ENCODE measurements at regions not wholly inside any gene's neighbourhood (a gene's known extent, or its start where the extent isn't known, plus 50 kb on each side); places are given as distances from the start of the nearest gene placed in this dataset.

GRCh38 chr14:101221549-101222160, 318.1 kb upstream of the RTL1 start:
- no peak for TF ChIP-seq POU2F2 (IDR thresholded peaks at IDR 0.05; ENCODE audit: low read depth, low read length)
- no peak for TF ChIP-seq POLR2AphosphoS5 (IDR thresholded peaks at IDR 0.05; ENCODE audit: low read depth, low read length)
